Chondrocyte (in vitro differentiated cells): ENCODE measurements at regions not wholly inside any gene's neighbourhood (a gene's known extent, or its start where the extent isn't known, plus 50 kb on each side); places are given as distances from the start of the nearest gene placed in this dataset.

Experiments used
- DNase-seq: peaks from one replicate; pipeline ENCODE4 v3.0.0; 2021; ENCODE audit warnings: mixed read lengths, low spot score
- H3K27ac Mint-ChIP-seq: one replicate; pipeline ENCODE4 v1.8.0; 2021; ENCODE audit warnings: mild to moderate bottlenecking, moderate library complexity, mixed read lengths; ENCODE audit not compliant: unreplicated experiment
- H3K27me3 Mint-ChIP-seq: 2 replicates; pipeline ENCODE4 v1.8.0; 2021; ENCODE audit warnings: low read depth, mixed read lengths
- H3K36me3 Mint-ChIP-seq: 2 replicates; pipeline ENCODE4 v1.8.0; 2021; ENCODE audit warnings: low read depth, mixed read lengths
- H3K4me1 Mint-ChIP-seq: 2 replicates; pipeline ENCODE4 v1.8.0; 2021; ENCODE audit warnings: low read depth, mild to moderate bottlenecking, mixed read lengths
- H3K4me3 Mint-ChIP-seq: one replicate; pipeline ENCODE4 v1.8.0; 2021; ENCODE audit warnings: mild to moderate bottlenecking, moderate library complexity, mixed read lengths; ENCODE audit not compliant: unreplicated experiment
- H3K9me3 Mint-ChIP-seq: 2 replicates; pipeline ENCODE4 v1.8.0; 2021; ENCODE audit warnings: low read depth, mixed read lengths
- CTCF ChIP-seq: fragments of 200-600 bp; sonication (generic); IDR thresholded peaks from 2 replicates; pipeline ENCODE4 v1.5.0; 2021; ENCODE audit warnings: antibody characterized with exemption, mild to moderate bottlenecking, moderate library complexity

GRCh38 chr14:89649451-89650075 is 232.5 kb upstream of the FOXN3 start:
- H3K27ac Mint-ChIP-seq, result no peak overlapping the region
- no peaks in the 10 kb centered on the region for H3K9me3 Mint-ChIP-seq
- no peaks in the 10 kb centered on the region for H3K27me3 Mint-ChIP-seq
- H3K4me3 Mint-ChIP-seq, result no peak overlapping the region
- no peak for DNase-seq
- no peaks in the 10 kb centered on the region for H3K4me1 Mint-ChIP-seq
- no peak for TF ChIP-seq CTCF
- H3K36me3 Mint-ChIP-seq, result no peaks in the 10 kb centered on the region

- Mint-ChIP-seq H3K27me3 (no peaks in the 10 kb centered on the region), H3K36me3 (no peaks in the 10 kb centered on the region), H3K4me1 (no peaks in the 10 kb centered on the region), H3K27ac (no peak overlapping the region), H3K4me3 (no peak overlapping the region), H3K9me3 (no peaks in the 10 kb centered on the region)
- DNase-seq, result no peak
- TF ChIP-seq CTCF, result no peak
These were observed 231.9 kb upstream of the FOXN3 start for GRCh38 chr14:89648924-89649323.

DNA sequence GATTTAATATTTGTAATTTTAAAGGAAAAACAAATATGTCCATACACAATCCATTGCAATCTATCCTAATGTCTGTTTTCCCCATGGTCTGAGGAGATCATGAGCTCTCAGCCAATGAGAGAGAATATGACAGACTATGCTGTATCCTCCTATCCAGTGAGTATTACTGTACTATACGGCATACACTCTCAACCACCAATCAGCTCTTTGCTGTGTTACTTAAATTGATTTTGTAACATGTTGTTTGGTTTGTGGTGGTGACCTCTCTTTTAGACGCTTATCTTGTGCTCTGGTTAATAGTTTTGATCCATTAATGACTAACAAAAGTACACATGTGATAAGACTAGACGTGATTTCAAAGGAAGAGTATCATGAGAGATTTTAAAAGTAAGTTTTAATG is 231.5 kb upstream of the FOXN3 start:
- no peak for TF ChIP-seq CTCF
- Mint-ChIP-seq H3K36me3 (no peaks in the 10 kb centered on the region), H3K27me3 (no peaks in the 10 kb centered on the region), H3K4me3 (no peak overlapping the region), H3K27ac (no peak overlapping the region), H3K4me1 (no peaks in the 10 kb centered on the region), H3K9me3 (no peaks in the 10 kb centered on the region)
- DNase-seq, result no peak

GRCh38 chr14:89646971-89647370 is 229.9 kb upstream of the FOXN3 start:
- H3K4me3 Mint-ChIP-seq, result no peak overlapping the region
- no peaks in the 10 kb centered on the region for H3K36me3 Mint-ChIP-seq
- no peaks in the 10 kb centered on the region for H3K9me3 Mint-ChIP-seq
- no peaks in the 10 kb centered on the region for H3K27me3 Mint-ChIP-seq
- no peak for DNase-seq
- H3K4me1 Mint-ChIP-seq, result no peaks in the 10 kb centered on the region
- TF ChIP-seq CTCF, result no peak
- H3K27ac Mint-ChIP-seq, result no peak overlapping the region

DNA sequence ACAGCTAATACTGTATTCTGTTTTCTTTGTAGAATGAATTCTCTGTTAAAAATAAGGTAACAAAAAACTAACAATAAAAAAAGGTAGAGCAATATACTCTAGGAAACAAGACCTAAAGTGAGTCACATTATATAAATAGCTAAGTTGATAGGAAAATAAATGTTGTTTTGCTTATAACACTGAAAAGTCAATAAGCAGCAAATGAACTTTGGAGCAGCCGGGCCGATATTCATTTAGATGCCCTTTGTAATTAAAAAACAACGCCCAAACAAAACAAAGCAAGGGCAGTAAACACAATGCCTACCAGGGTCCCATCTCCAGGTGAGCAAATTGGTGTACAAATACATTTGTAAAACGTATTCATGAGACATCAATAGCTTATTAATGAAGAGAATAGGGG is 227.6 kb upstream of the FOXN3 start:
- TF ChIP-seq CTCF, result no peak
- no peak for DNase-seq
- H3K4me3 Mint-ChIP-seq, result no peak overlapping the region
- H3K36me3 Mint-ChIP-seq, result no peaks in the 10 kb centered on the region
- H3K27me3 Mint-ChIP-seq, result no peaks in the 10 kb centered on the region
- H3K9me3 Mint-ChIP-seq, result no peaks in the 10 kb centered on the region
- H3K27ac Mint-ChIP-seq, result no peak overlapping the region
- H3K4me1 Mint-ChIP-seq, result peaks cover 5% of the 10 kb centered on the region
